D721Med (cell line): ENCODE measurements at regions not wholly inside any gene's neighbourhood (a gene's known extent, or its start where the extent isn't known, plus 50 kb on each side); places are given as distances from the start of the nearest gene placed in this dataset.

Experiments used
- DNase-seq: peaks from one replicate; pipeline ENCODE4 v3.0.0; 2011; ENCODE audit warnings: low spot score; ENCODE audit not compliant: insufficient read length
- FAIRE-seq: peaks from 2 replicates; lab custom pipeline; 2011; peaks lifted over from hg19 to GRCh38; lab: Jason Lieb, UNC
- CTCF ChIP-seq: IDR thresholded peaks from 2 replicates; pipeline ENCODE4 v1.5.1; 2012; ENCODE audit warnings: mild to moderate bottlenecking, control low read depth; ENCODE audit not compliant: insufficient read depth; ENCODE audit errors: missing control alignments

GRCh38 chr18:34657860-34658500 lies 52.1 kb upstream of the DTNA start:
- DNase-seq (no peak), FAIRE-seq (no peak)
- TF ChIP-seq CTCF, result no peak

- DNase-seq, result no peak
- no peak for TF ChIP-seq CTCF
- FAIRE-seq, result no peak
These were observed 50.2 kb upstream of the DTNA start for GRCh38 chr18:34659579-34660517.
